GM18507 (cell line): ENCODE measurements at regions not wholly inside any gene's neighbourhood (a gene's known extent, or its start where the extent isn't known, plus 50 kb on each side); places are given as distances from the start of the nearest gene placed in this dataset.
"Not testable (repeated sequence)": the region's sequence is repeated elsewhere in the genome, so short reads cannot be mapped to it uniquely, and the experiment has no call there.

Experiments
- DNase-seq: peaks from one replicate; pipeline ENCODE4 v3.0.0; 2011; ENCODE audit warnings: low read depth; ENCODE audit not compliant: insufficient read length; ENCODE audit errors: extremely low spot score
- FAIRE-seq: peaks from 2 replicates; lab custom pipeline; 2011; peaks lifted over from hg19 to GRCh38; lab: Jason Lieb, UNC

- no peak for FAIRE-seq
- no peak for DNase-seq
Measured at GRCh38 chr18:39448942-39449341, 1883.3 kb upstream of the CELF4 start.

GRCh38 chr18:39444957-39445356 is 1879.4 kb upstream of the CELF4 start:
- DNase-seq, FAIRE-seq: not testable (repeated sequence)

- DNase-seq: no peak
Measured at GRCh38 chr18:39441648-39442047, 1876.0 kb upstream of the CELF4 start.

GRCh38 chr18:39435996-39436395 is 1870.4 kb upstream of the CELF4 start:
- DNase-seq: no peak
- FAIRE-seq: no peak

More at GRCh38 chr18:39441648-39442047, 1876.0 kb upstream of the CELF4 start:
- no peak for FAIRE-seq

GRCh38 chr18:39435209-39435608 is 1869.6 kb upstream of the CELF4 start:
- DNase-seq (no peak), FAIRE-seq (no peak)

- FAIRE-seq: no peak
Measured at GRCh38 chr18:39434223-39434920, 1868.8 kb upstream of the CELF4 start.

GRCh38 chr18:39425172-39425850 is 1859.7 kb upstream of the CELF4 start:
- FAIRE-seq (no peak), DNase-seq (no peak)

More at GRCh38 chr18:39434223-39434920, 1868.8 kb upstream of the CELF4 start:
- DNase-seq: no peak

GRCh38 chr18:39424261-39424660 is 1858.7 kb upstream of the CELF4 start:
- no peak for DNase-seq
- no peak for FAIRE-seq

GRCh38 chr18:39421276-39421675 is 1855.7 kb upstream of the CELF4 start:
- FAIRE-seq: no peak
- DNase-seq: no peak

- FAIRE-seq (no peak), DNase-seq (no peak)
Measured at GRCh38 chr18:39419315-39419714, 1853.7 kb upstream of the CELF4 start.

- no peak for FAIRE-seq
- DNase-seq: no peak
Measured at GRCh38 chr18:39415471-39415870, 1849.9 kb upstream of the CELF4 start.

GRCh38 chr18:39414009-39414700 is 1848.6 kb upstream of the CELF4 start:
- DNase-seq: no peak
- no peak for FAIRE-seq

- DNase-seq (no peak), FAIRE-seq (no peak)
Measured at GRCh38 chr18:39406941-39407340, 1841.3 kb upstream of the CELF4 start.

- FAIRE-seq (no peak), DNase-seq (no peak)
Measured at GRCh38 chr18:39403121-39403520, 1837.5 kb upstream of the CELF4 start.

GRCh38 chr18:39399662-39400061 is 1834.1 kb upstream of the CELF4 start:
- no peak for DNase-seq
- FAIRE-seq: no peak

- FAIRE-seq (no peak), DNase-seq (no peak)
Measured at GRCh38 chr18:39396168-39396567, 1830.6 kb upstream of the CELF4 start.

- FAIRE-seq: no peak
- no peak for DNase-seq
Measured at GRCh38 chr18:39389800-39390379, 1824.3 kb upstream of the CELF4 start.

GRCh38 chr18:39380866-39381265 is 1815.3 kb upstream of the CELF4 start:
- DNase-seq (no peak), FAIRE-seq (no peak)

GRCh38 chr18:39380186-39380725 is 1814.7 kb upstream of the CELF4 start:
- no peak for FAIRE-seq
- DNase-seq: no peak

GRCh38 chr18:39375066-39375465 is 1809.5 kb upstream of the CELF4 start:
- no peak for FAIRE-seq
- DNase-seq: no peak
